Natural killer cell (primary cell): ENCODE measurements at regions not wholly inside any gene's neighbourhood (a gene's known extent, or its start where the extent isn't known, plus 50 kb on each side); places are given as distances from the start of the nearest gene placed in this dataset.

Experiments
- ATAC-seq, 3 donors: fragments of 150-1000 bp in 2 of 3; fragments of 200-7000 bp in 1 of 3; cut with Tn5 transposase; 1 replicate in 1 of 3; 2 replicates in 2 of 3; pipeline ENCODE4 v1.10.0; 2021; ENCODE audit warnings: mild to moderate bottlenecking in 2 of 3, moderate library complexity in 2 of 3
- DNase-seq, 2 donors: peaks; one replicate each; pipeline versions ENCODE4 v3.0.0 to v3.0.0-alpha.2; 2013 to 2021; ENCODE audit warnings: mixed read lengths in 1 of 2
- H3K27ac ChIP-seq: one replicate; pipeline ENCODE4 v1.5.1; 2013; ENCODE audit warnings: mild to moderate bottlenecking, low read length
- H3K27me3 ChIP-seq: one replicate; pipeline ENCODE4 v1.6.1; 2013; ENCODE audit warnings: low read length; ENCODE audit not compliant: control insufficient read depth, insufficient read depth
- H3K36me3 ChIP-seq: one replicate; pipeline ENCODE4 v1.6.1; 2013; ENCODE audit warnings: low read length; ENCODE audit not compliant: control insufficient read depth, insufficient read depth
- H3K4me1 ChIP-seq: one replicate; pipeline ENCODE4 v1.6.1; 2013; ENCODE audit warnings: low read length; ENCODE audit not compliant: control insufficient read depth, insufficient read depth
- H3K4me3 ChIP-seq: one replicate; pipeline ENCODE4 v1.5.1; 2013; ENCODE audit warnings: low read length
- H3K9me3 ChIP-seq: one replicate; pipeline ENCODE4 v1.6.1; 2013; ENCODE audit warnings: low read length; ENCODE audit not compliant: control insufficient read depth, insufficient read depth
- H3K27ac Mint-ChIP-seq, 2 donors: one replicate each; pipeline ENCODE4 v1.8.0; 2022; ENCODE audit warnings: mild to moderate bottlenecking in 2 of 2, mixed read lengths in 2 of 2, moderate library complexity in 1 of 2
- H3K27me3 Mint-ChIP-seq, 2 donors: one replicate each; pipeline ENCODE4 v1.8.0; 2022; ENCODE audit warnings: low read depth in 2 of 2, mixed read lengths in 2 of 2
- H3K36me3 Mint-ChIP-seq: one replicate; pipeline ENCODE4 v1.8.0; 2022; ENCODE audit warnings: mixed read lengths
- H3K4me1 Mint-ChIP-seq, 2 donors: one replicate each; pipeline ENCODE4 v1.8.0; 2022; ENCODE audit warnings: mixed read lengths in 2 of 2
- H3K4me3 Mint-ChIP-seq: one replicate; pipeline ENCODE4 v1.8.0; 2022; ENCODE audit warnings: mild to moderate bottlenecking, moderate library complexity, mixed read lengths
- H3K9me3 Mint-ChIP-seq, 2 donors: one replicate each; pipeline ENCODE4 v1.8.0; 2022; ENCODE audit warnings: mixed read lengths in 2 of 2
- CTCF ChIP-seq: fragments of 200-600 bp; IDR thresholded peaks from one replicate; pipeline ENCODE4 v1.8.0; 2022; ENCODE audit warnings: antibody characterized with exemption
- WGBS: methylation state at CpG from one replicate; pipeline ENCODE4 v1.1.7; 2013; ENCODE audit warnings: missing lambda C conversion rate; ENCODE audit not compliant: insufficient coverage; 5-methylcytosine and 5-hydroxymethylcytosine counted together
- intact Hi-C: fragments of 100-400 bp; cut with micrococcal nuclease; formaldehyde crosslinking; loops from one replicate; pipeline ENCODE4 v1.14.2; 2022

DNA sequence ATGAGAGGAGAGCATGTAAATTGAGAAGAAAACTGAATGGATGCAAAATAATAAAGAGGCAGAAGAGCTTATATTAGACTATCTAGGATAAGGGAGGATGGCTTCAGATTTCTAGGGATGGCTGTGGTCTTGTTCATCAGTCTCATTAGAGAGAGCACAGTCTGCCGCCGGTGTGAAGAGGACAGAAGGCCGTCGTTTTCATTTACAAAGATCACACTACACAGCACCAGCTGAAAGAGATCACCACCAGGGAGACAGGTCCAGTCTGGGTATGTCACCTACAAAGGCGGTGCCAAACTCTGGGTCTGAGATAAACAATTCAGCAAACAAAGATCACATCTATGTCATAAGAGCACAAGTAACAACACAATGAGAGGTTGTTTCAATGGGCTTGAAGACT lies 1222.3 kb upstream of the SLC10A2 start:
- H3K27me3 ChIP-seq, result no peaks in the 10 kb centered on the region
- intact Hi-C loops, result no loop called here
- H3K4me1 Mint-ChIP-seq, result no peaks in the 10 kb centered on the region
- H3K9me3 ChIP-seq, result no peaks in the 10 kb centered on the region
- H3K27ac Mint-ChIP-seq, result no peak overlapping the region
- H3K4me1 ChIP-seq, result no peaks in the 10 kb centered on the region
- H3K36me3 Mint-ChIP-seq, result peaks cover 13% of the 10 kb centered on the region
- no peak overlapping the region for H3K4me3 ChIP-seq
- H3K27ac ChIP-seq, result no peak overlapping the region
- H3K4me3 Mint-ChIP-seq, result no peak overlapping the region
- no peaks in the 10 kb centered on the region for H3K36me3 ChIP-seq
- DNase-seq, result no peak
- H3K27me3 Mint-ChIP-seq, result no peaks in the 10 kb centered on the region
- no peak for TF ChIP-seq CTCF
- ATAC-seq, result no peak
- H3K9me3 Mint-ChIP-seq, result peaks cover 13 to 26% of the 10 kb centered on the region in 2 donors
- 96% methylated on average over 5 of the region's 5 CpGs for WGBS

- no peak overlapping the region for H3K4me3 ChIP-seq
- Mint-ChIP-seq H3K4me3 (no peak overlapping the region), H3K27ac (no peak overlapping the region), H3K4me1 (no peaks in the 10 kb centered on the region), H3K9me3 (peaks cover 6 to 11% of the 10 kb centered on the region in 2 donors), H3K36me3 (peaks cover under 1% of the 10 kb centered on the region), H3K27me3 (no peaks in the 10 kb centered on the region)
- H3K4me1 ChIP-seq, result no peaks in the 10 kb centered on the region
- DNase-seq (no peak), ATAC-seq (no peak)
- H3K36me3 ChIP-seq, result no peaks in the 10 kb centered on the region
- H3K9me3 ChIP-seq, result peaks cover 3% of the 10 kb centered on the region
- TF ChIP-seq CTCF, result no peak
- intact Hi-C loops, result no loop called here
- H3K27me3 ChIP-seq, result no peaks in the 10 kb centered on the region
- H3K27ac ChIP-seq, result no peak overlapping the region
- 7% methylated on average over 3 of the region's 4 CpGs for WGBS
These were observed 1220.5 kb upstream of the SLC10A2 start for GRCh38 chr13:104286566-104287290.

- H3K27me3 ChIP-seq, result no peaks in the 10 kb centered on the region
- peaks cover 10% of the 10 kb centered on the region for H3K9me3 ChIP-seq
- H3K27me3 Mint-ChIP-seq, result no peaks in the 10 kb centered on the region
- 85% methylated on average over 3 of the region's 4 CpGs for WGBS
- no peak for TF ChIP-seq CTCF
- H3K4me3 Mint-ChIP-seq, result no peak overlapping the region
- intact Hi-C loops, result no loop called here
- H3K36me3 ChIP-seq, result no peaks in the 10 kb centered on the region
- no peaks in the 10 kb centered on the region for H3K4me1 ChIP-seq
- no peaks in the 10 kb centered on the region for H3K36me3 Mint-ChIP-seq
- H3K27ac ChIP-seq, result no peak overlapping the region
- ATAC-seq (no peak), DNase-seq (no peak)
- H3K4me1 Mint-ChIP-seq, result no peaks in the 10 kb centered on the region
- H3K9me3 Mint-ChIP-seq, result peaks cover 0 to 6% of the 10 kb centered on the region in 2 donors
- no peak overlapping the region for H3K4me3 ChIP-seq
- H3K27ac Mint-ChIP-seq, result no peak overlapping the region
These were observed 1215.7 kb upstream of the SLC10A2 start for GRCh38 chr13:104281910-104282309.

DNA sequence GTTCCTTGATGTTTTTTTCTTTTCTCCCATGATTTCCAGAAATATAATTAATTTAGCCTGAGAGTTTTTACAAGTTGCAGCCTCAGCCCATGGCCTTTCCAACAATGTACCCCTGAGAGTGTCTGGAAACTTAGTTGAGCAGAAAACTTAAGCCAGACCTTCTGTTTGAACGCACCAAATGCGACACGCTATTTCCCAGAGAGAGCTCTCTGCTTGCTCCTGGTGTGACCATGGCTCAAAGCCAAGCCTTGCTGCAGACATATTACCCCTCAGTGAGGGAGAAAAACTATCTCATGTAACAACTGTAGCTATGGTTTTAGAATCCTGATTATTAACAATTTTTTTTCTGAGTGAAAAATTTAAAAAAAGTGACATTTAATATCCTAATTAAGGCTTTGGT lies 1204.5 kb upstream of the SLC10A2 start:
- no peaks in the 10 kb centered on the region for H3K27me3 ChIP-seq
- ATAC-seq (no peak), DNase-seq (no peak)
- peaks cover 13 to 16% of the 10 kb centered on the region in 2 donors for H3K9me3 Mint-ChIP-seq
- H3K27ac ChIP-seq, result no peak overlapping the region
- H3K36me3 ChIP-seq, result no peaks in the 10 kb centered on the region
- no peaks in the 10 kb centered on the region for H3K36me3 Mint-ChIP-seq
- H3K4me1 Mint-ChIP-seq, result no peaks in the 10 kb centered on the region
- no peak overlapping the region for H3K27ac Mint-ChIP-seq
- H3K4me1 ChIP-seq, result no peaks in the 10 kb centered on the region
- H3K4me3 Mint-ChIP-seq, result no peak overlapping the region
- 97% methylated on average over 3 of the region's 3 CpGs for WGBS
- no peaks in the 10 kb centered on the region for H3K27me3 Mint-ChIP-seq
- no peak overlapping the region for H3K4me3 ChIP-seq
- no peak for TF ChIP-seq CTCF
- no peaks in the 10 kb centered on the region for H3K9me3 ChIP-seq
- intact Hi-C loops, result no loop called here
